GM23338 (cell line): ENCODE measurements at regions not wholly inside any gene's neighbourhood (a gene's known extent, or its start where the extent isn't known, plus 50 kb on each side); places are given as distances from the start of the nearest gene placed in this dataset.

ENCODE experiments used
- ATAC-seq: fragments of 200-7000 bp; cut with Tn5 transposase; 3 replicates; pipeline ENCODE4 v1.9.1; 2020
- DNase-seq: peaks from one replicate; pipeline ENCODE4 v3.0.0-alpha.2; 2015; ENCODE audit warnings: low spot score
- H2AFZ ChIP-seq: fragments of 200-600 bp; sonication (generic); 2 replicates; pipeline ENCODE4 v1.8.0; 2016; ENCODE audit warnings: antibody characterized with exemption, mild to moderate bottlenecking, moderate library complexity
- H3F3A ChIP-seq: fragments of 200-600 bp; sonication (generic); replicated peaks from 2 replicates; pipeline ENCODE4 v1.8.0; 2017; ENCODE audit warnings: antibody characterized with exemption, mixed run types, low read depth
- H3K27ac ChIP-seq: fragments of 200-600 bp; sonication (generic); 2 replicates; pipeline ENCODE4 v1.6.1; 2016; ENCODE audit warnings: low read depth
- H3K27me3 ChIP-seq: fragments of 200-600 bp; sonication (generic); 2 replicates; pipeline ENCODE4 v1.8.0; 2016; ENCODE audit warnings: mild to moderate bottlenecking, mixed run types, moderate library complexity; ENCODE audit not compliant: insufficient read depth
- H3K36me3 ChIP-seq: fragments of 200-600 bp; sonication (generic); 2 replicates; pipeline ENCODE4 v1.8.0; 2016; ENCODE audit warnings: mild to moderate bottlenecking; ENCODE audit not compliant: insufficient read depth
- H3K4me1 ChIP-seq: fragments of 200-600 bp; sonication (generic); 2 replicates; pipeline ENCODE4 v1.8.0; 2016; ENCODE audit warnings: mild to moderate bottlenecking, moderate library complexity; ENCODE audit not compliant: insufficient read depth
- H3K4me2 ChIP-seq: fragments of 200-600 bp; sonication (generic); 2 replicates; pipeline ENCODE4 v1.7.1; 2017; ENCODE audit warnings: mixed run types
- H3K4me3 ChIP-seq: fragments of 200-600 bp; sonication (generic); 2 replicates; pipeline ENCODE4 v1.6.1; 2016; ENCODE audit warnings: mixed run types
- H3K79me2 ChIP-seq: fragments of 200-600 bp; sonication (generic); replicated peaks from 2 replicates; pipeline ENCODE4 v1.8.0; 2017; ENCODE audit warnings: mild to moderate bottlenecking; ENCODE audit not compliant: insufficient read depth
- H3K9me2 ChIP-seq: fragments of 200-600 bp; sonication (generic); 2 replicates; pipeline ENCODE4 v1.8.0; 2017; ENCODE audit not compliant: insufficient read depth
- H4K20me1 ChIP-seq: fragments of 200-600 bp; sonication (generic); replicated peaks from 2 replicates; pipeline ENCODE4 v1.8.0; 2017; ENCODE audit warnings: mild to moderate bottlenecking; ENCODE audit not compliant: insufficient read depth
- H3K27ac Mint-ChIP-seq: 2 replicates; pipeline ENCODE4 v1.8.0; 2020; ENCODE audit warnings: inconsistent platforms, mild to moderate bottlenecking, moderate library complexity, mixed read lengths
- H3K27me3 Mint-ChIP-seq: 3 replicates; pipeline ENCODE4 v1.8.0; 2022; ENCODE audit warnings: low read depth, mild to moderate bottlenecking, moderate library complexity, mixed read lengths, inconsistent platforms; ENCODE audit not compliant: insufficient read depth, poor library complexity
- H3K36me3 Mint-ChIP-seq: 3 replicates; pipeline ENCODE4 v1.8.0; 2021; ENCODE audit warnings: low read depth, mild to moderate bottlenecking, inconsistent platforms, moderate library complexity, mixed read lengths
- H3K4me1 Mint-ChIP-seq: 3 replicates; pipeline ENCODE4 v1.8.0; 2020; ENCODE audit warnings: mild to moderate bottlenecking, inconsistent platforms, mixed read lengths
- H3K4me3 Mint-ChIP-seq: 3 replicates; pipeline ENCODE4 v1.8.0; 2021; ENCODE audit warnings: moderate library complexity, mild to moderate bottlenecking, inconsistent platforms, mixed read lengths
- H3K9me3 Mint-ChIP-seq: 3 replicates; pipeline ENCODE4 v1.8.0; 2020; ENCODE audit warnings: moderate library complexity, mild to moderate bottlenecking, inconsistent platforms, mixed read lengths
- CREB1 ChIP-seq: fragments of 250-450 bp; sonication (Bioruptor Pico); IDR thresholded peaks from 2 replicates; pipeline ENCODE4 v1.5.0; 2020; ENCODE audit warnings: low read depth, mild to moderate bottlenecking, moderate library complexity
- ETS1 ChIP-seq: IDR thresholded peaks from 2 replicates; pipeline ENCODE4 v1.6.1; 2016; ENCODE audit warnings: antibody characterized with exemption
- EZH2 ChIP-seq: fragments of 200-600 bp; sonication (generic); IDR thresholded peaks from one replicate; pipeline ENCODE4 v1.8.0; 2017; ENCODE audit warnings: antibody characterized with exemption, mild to moderate bottlenecking, low read depth; ENCODE audit not compliant: unreplicated experiment
- EZH2phosphoT487 ChIP-seq: fragments of 200-600 bp; sonication (generic); IDR thresholded peaks from one replicate; pipeline ENCODE4 v1.8.1; 2018; ENCODE audit warnings: antibody characterized with exemption; ENCODE audit not compliant: unreplicated experiment
- NANOG ChIP-seq: IDR thresholded peaks from 2 replicates; pipeline ENCODE4 v1.6.1; 2016; ENCODE audit warnings: antibody characterized with exemption, borderline replicate concordance
- POLR2AphosphoS5 ChIP-seq: IDR thresholded peaks from 2 replicates; pipeline ENCODE4 v1.6.1; 2016; ENCODE audit warnings: antibody characterized with exemption, low read depth
- STAT1 ChIP-seq: IDR thresholded peaks from one replicate; pipeline ENCODE4 v1.6.1; 2016; ENCODE audit warnings: antibody characterized with exemption; ENCODE audit not compliant: unreplicated experiment
- ZNF114 ChIP-seq: fragments of 250-450 bp; sonication (Bioruptor Pico); IDR thresholded peaks from 2 replicates; pipeline ENCODE4 v1.5.0; 2020; ENCODE audit warnings: mild to moderate bottlenecking, moderate library complexity
- ZNF331 ChIP-seq: fragments of 250-450 bp; sonication (Bioruptor Pico); IDR thresholded peaks from 2 replicates; pipeline ENCODE4 v1.5.0; 2020; ENCODE audit warnings: low read depth, mild to moderate bottlenecking, moderate library complexity
- TF ChIP-seq, protein P1 (sequence below): IDR thresholded peaks from one replicate; pipeline ENCODE4 v1.6.1; 2018; ENCODE audit warnings: antibody characterized with exemption; ENCODE audit not compliant: unreplicated experiment
- TF ChIP-seq, protein P2 (sequence below), 2 experiments: fragments of 200-600 bp in 1 of 2; sonication (generic) in 1 of 2; conservative IDR thresholded peaks; 2 replicates each; pipeline versions ENCODE4 v1.5.1 to v1.6.1; 2016 to 2017; ENCODE audit warnings: antibody characterized with exemption in 2 of 2, low read depth in 2 of 2, mild to moderate bottlenecking in 2 of 2, moderate library complexity in 1 of 2

DNA sequence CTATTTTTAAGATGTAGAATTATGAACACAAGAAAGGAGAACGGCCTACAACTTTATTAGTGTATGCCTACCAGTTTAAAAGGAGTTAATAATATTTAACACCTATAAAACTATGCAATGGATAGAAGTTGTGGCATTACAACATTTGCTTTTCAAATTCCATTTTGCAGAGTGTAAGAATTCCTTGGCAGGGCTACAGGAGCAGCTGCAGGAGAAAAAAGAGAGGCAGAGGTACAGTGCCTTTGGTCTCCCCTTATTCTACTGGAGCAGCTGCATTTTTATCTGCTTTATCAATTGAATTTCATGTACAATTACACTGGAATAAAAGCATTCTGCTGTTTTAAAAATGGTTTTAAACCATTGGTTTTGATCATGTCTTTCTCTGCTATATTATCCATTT, 145.7 kb upstream of the KCNH8 start:
- Histone ChIP-seq H3K36me3 (no peaks in the 10 kb centered on the region), H3K4me3 (no peak overlapping the region), H3F3A (no peaks in the 10 kb centered on the region), H3K4me2 (no peak overlapping the region), H3K9me2 (peaks cover 6% of the 10 kb centered on the region; the same call in 1 of the 2 replicates), H3K4me1 (no peaks in the 10 kb centered on the region), H3K79me2 (no peaks in the 10 kb centered on the region), H2AFZ (no peak overlapping the region), H3K27me3 (no peaks in the 10 kb centered on the region), H4K20me1 (no peaks in the 10 kb centered on the region), H3K27ac (no peak overlapping the region)
- peaks cover 2% of the 10 kb centered on the region; the same call in 1 of the 3 replicates for H3K9me3 Mint-ChIP-seq
- TF ChIP-seq EZH2phosphoT487 (no peak), CREB1 (CRISPR knock-in tag) (no peak), EZH2 (no peak)
- H3K27me3 Mint-ChIP-seq = no peaks in the 10 kb centered on the region
- H3K27ac Mint-ChIP-seq = no peak overlapping the region
- peaks cover 7% of the 10 kb centered on the region; the same call in 1 of the 3 replicates for H3K36me3 Mint-ChIP-seq
- DNase-seq (no peak), ATAC-seq (no peak)
- H3K4me1 Mint-ChIP-seq = peaks cover 2% of the 10 kb centered on the region; the same call in 2 of the 3 replicates
- no peak overlapping the region for H3K4me3 Mint-ChIP-seq

DNA sequence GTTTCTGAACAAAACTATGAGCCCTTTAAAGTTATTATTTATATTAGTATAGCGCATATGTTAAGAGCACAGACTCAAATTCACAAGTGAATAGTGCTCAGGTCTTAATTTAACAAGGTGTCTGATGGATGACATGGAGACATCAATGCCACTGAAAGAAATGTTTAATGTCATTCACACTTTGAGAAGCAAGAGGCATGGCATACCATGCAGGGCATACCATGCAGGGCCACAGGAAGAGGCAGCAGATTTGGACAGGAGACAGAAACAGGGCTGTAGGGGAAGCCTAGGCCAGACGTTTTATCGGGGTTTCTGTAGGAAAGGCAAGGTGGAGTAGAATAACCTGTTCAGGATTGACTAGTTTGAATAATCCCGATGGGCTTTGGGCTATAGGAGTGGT, 150.2 kb upstream of the KCNH8 start:
- Histone ChIP-seq H3K4me3 (no peak overlapping the region), H3K27ac (no peak overlapping the region), H4K20me1 (no peaks in the 10 kb centered on the region), H3K36me3 (no peaks in the 10 kb centered on the region), H3F3A (no peaks in the 10 kb centered on the region), H3K4me2 (no peak overlapping the region), H3K79me2 (no peaks in the 10 kb centered on the region), H3K4me1 (peaks cover 5% of the 10 kb centered on the region), H3K9me2 (no peaks in the 10 kb centered on the region), H2AFZ (no peak overlapping the region), H3K27me3 (no peaks in the 10 kb centered on the region)
- no peak for DNase-seq
- Mint-ChIP-seq H3K27me3 (no peaks in the 10 kb centered on the region), H3K27ac (no peak overlapping the region), H3K4me1 (peaks cover 2% of the 10 kb centered on the region; the same call in 2 of the 3 replicates), H3K4me3 (no peak overlapping the region), H3K36me3 (peaks cover 40% of the 10 kb centered on the region), H3K9me3 (peaks cover 33% of the 10 kb centered on the region)
- no peak for ATAC-seq
- TF ChIP-seq ETS1 (no peak), ZNF114 (CRISPR knock-in tag) (no peak), NANOG (no peak), ZNF331 (CRISPR knock-in tag) (no peak), EZH2phosphoT487 (no peak), POLR2AphosphoS5 (no peak), STAT1 (no peak), EZH2 (no peak)
- TF ChIP-seq, protein P1, sequence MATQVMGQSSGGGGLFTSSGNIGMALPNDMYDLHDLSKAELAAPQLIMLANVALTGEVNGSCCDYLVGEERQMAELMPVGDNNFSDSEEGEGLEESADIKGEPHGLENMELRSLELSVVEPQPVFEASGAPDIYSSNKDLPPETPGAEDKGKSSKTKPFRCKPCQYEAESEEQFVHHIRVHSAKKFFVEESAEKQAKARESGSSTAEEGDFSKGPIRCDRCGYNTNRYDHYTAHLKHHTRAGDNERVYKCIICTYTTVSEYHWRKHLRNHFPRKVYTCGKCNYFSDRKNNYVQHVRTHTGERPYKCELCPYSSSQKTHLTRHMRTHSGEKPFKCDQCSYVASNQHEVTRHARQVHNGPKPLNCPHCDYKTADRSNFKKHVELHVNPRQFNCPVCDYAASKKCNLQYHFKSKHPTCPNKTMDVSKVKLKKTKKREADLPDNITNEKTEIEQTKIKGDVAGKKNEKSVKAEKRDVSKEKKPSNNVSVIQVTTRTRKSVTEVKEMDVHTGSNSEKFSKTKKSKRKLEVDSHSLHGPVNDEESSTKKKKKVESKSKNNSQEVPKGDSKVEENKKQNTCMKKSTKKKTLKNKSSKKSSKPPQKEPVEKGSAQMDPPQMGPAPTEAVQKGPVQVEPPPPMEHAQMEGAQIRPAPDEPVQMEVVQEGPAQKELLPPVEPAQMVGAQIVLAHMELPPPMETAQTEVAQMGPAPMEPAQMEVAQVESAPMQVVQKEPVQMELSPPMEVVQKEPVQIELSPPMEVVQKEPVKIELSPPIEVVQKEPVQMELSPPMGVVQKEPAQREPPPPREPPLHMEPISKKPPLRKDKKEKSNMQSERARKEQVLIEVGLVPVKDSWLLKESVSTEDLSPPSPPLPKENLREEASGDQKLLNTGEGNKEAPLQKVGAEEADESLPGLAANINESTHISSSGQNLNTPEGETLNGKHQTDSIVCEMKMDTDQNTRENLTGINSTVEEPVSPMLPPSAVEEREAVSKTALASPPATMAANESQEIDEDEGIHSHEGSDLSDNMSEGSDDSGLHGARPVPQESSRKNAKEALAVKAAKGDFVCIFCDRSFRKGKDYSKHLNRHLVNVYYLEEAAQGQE = no peak
- TF ChIP-seq, protein P2, sequence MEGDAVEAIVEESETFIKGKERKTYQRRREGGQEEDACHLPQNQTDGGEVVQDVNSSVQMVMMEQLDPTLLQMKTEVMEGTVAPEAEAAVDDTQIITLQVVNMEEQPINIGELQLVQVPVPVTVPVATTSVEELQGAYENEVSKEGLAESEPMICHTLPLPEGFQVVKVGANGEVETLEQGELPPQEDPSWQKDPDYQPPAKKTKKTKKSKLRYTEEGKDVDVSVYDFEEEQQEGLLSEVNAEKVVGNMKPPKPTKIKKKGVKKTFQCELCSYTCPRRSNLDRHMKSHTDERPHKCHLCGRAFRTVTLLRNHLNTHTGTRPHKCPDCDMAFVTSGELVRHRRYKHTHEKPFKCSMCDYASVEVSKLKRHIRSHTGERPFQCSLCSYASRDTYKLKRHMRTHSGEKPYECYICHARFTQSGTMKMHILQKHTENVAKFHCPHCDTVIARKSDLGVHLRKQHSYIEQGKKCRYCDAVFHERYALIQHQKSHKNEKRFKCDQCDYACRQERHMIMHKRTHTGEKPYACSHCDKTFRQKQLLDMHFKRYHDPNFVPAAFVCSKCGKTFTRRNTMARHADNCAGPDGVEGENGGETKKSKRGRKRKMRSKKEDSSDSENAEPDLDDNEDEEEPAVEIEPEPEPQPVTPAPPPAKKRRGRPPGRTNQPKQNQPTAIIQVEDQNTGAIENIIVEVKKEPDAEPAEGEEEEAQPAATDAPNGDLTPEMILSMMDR (conservative IDR thresholded peaks at IDR 0.05; ENCODE audit: low read depth in 2 of 2) = no peak
